Fibroblast of lung (primary cell): ENCODE measurements at regions not wholly inside any gene's neighbourhood (a gene's known extent, or its start where the extent isn't known, plus 50 kb on each side); places are given as distances from the start of the nearest gene placed in this dataset.

Source experiments
- CTCF ChIP-seq, 2 donors: IDR thresholded peaks in 1 of 2; conservative IDR thresholded peaks in 1 of 2; 1 replicate in 1 of 2; 2 replicates in 1 of 2; pipeline ENCODE4 v1.5.1; 2011 to 2012; ENCODE audit warnings: low read length in 2 of 2, control low read depth in 1 of 2, inconsistent platforms in 1 of 2, low read depth in 1 of 2, mild to moderate bottlenecking in 1 of 2
- EZH2 ChIP-seq: IDR thresholded peaks from 2 replicates; pipeline ENCODE4 v1.5.1; 2012; ENCODE audit warnings: low read length, control low read depth, mild to moderate bottlenecking; ENCODE audit errors: missing control alignments

- TF ChIP-seq EZH2 (no peak), CTCF (conservative IDR thresholded peaks at IDR 0.05 in 1 of 2, IDR thresholded peaks at IDR 0.05 in 1 of 2; ENCODE audit: low read depth in 1 of 2, low read length in 2 of 2) (no peak)
Measured at GRCh38 chr9:80417211-80417773, 845.5 kb downstream of the TLE4 start.
